Islet precursor cell (in vitro differentiated cells): ENCODE measurements at regions not wholly inside any gene's neighbourhood (a gene's known extent, or its start where the extent isn't known, plus 50 kb on each side); places are given as distances from the start of the nearest gene placed in this dataset.
A peak's percentile ranks its signal among the peaks of the same experiment; 100 is the strongest.
"Not testable (repeated sequence)": the region's sequence is repeated elsewhere in the genome, so short reads cannot be mapped to it uniquely, and the experiment has no call there.

Source experiments
- DNase-seq: peaks from one replicate; pipeline ENCODE4 v3.0.0-alpha.2; 2018

DNA sequence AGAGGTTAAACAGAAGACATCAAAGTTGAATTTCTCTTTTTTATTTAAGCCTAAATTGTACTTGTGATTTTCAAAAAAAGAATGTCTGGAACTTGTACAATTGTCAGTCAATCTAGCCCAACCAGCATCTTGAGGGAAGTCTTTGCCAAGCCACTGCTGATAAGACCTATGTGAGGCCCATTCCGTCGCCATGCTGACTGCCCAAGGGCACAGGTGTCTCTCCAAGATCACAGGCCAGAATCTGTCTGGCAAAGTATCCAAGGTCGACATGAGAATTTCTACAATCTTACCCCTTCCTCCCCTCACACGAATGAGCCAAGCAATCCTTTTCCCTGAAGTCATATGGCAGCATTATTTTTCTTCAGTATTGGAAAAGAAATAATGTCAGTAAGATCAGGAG is 614.5 kb downstream of the CBLN4 start:
- no peak for DNase-seq

DNA sequence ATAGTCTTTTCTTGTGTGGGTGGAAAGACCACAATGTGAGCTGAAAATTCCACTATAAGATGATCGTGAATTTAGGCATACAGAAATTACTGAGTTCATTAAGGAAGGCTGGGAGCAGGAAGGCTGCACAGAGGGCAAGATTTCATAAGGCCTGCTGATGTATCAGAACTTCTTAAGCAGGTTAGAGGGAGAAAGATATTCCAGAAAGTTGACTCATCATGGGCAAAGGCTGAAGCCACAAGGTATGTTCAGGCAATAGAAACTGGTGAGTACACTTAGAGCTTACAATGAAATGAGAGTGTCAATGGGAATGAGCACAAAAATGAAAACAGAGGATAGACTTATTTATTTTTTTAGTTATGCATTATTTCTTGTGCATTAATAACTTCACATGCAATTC is 618.6 kb downstream of the CBLN4 start:
- no peak for DNase-seq

DNA sequence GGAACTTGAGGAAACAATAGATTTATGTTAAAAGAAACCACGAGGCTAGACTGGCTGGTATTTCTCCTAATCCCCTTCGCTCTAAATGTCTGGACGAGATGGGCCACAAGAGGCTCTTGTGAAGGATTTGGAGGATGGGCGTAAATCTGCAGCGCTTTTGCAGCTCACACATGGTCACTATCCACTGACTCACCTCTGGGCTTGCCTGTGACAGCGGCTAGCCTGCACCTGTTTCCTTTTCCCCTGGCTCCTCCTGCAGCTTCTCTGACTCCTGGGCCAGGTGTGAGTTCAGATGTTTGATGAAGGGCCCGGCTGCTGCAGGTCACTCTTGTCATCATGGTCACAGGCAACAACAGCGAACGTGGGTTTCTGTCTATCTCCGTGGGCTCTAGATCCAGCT is 629.4 kb downstream of the CBLN4 start:
- peak; percentile 76 for DNase-seq

DNA sequence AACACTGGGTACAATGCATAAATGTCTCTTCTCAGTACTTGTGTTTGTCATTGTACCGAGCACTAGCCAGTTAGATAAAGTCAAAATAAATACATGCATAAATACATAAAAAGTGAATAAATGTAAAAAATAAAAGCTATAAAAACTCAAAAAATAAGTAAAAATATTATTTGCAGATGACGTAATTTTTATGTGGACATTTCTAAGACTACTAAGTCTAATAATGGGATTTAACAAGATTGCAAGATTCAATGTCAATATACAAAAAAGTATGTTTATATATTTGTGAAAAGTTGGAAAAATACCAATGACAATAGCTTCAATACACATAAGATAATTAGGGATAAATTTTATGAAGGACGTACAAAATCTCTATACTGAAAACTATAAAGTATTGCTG is 639.6 kb downstream of the CBLN4 start:
- DNase-seq = no peak

DNA sequence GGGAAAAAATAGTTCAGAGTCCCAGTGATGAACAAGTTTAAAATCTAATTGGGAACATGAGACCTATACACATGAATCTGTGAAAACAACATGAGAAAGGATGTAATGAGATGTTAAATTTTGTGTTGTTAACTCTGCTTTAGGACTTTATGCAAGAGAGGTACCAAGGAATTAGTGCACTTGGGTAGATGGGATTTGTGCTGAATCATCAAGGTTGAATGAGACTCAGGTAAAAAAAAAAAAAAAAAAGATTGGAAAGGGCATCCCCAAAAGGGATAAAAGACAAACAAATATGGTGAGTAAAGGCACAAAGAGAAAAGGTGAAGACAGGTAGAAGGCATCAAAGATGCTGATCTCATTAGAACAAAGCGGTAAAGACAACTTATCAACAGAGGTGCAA is 644.4 kb downstream of the CBLN4 start:
- DNase-seq = no peak

DNA sequence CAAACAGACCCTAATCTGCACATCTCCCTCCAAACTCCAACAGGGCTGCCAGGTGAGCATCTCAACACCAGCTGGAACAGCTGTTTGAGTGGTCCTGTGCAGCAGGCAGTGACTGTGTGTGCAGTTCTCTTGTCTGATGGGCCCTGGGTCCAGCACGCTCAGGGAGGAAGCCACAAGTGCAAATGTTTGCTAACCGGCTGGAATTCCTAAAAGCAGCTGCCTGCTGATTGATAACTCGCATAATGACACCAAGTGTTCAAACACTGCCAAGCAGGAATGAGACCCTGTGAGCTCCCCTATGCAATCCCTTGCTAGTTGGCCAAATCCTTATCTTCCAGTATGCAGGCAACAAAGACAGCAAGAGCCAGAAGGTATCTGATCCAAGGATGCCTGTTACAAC is 650.6 kb downstream of the CBLN4 start:
- peak; percentile 59 for DNase-seq

DNA sequence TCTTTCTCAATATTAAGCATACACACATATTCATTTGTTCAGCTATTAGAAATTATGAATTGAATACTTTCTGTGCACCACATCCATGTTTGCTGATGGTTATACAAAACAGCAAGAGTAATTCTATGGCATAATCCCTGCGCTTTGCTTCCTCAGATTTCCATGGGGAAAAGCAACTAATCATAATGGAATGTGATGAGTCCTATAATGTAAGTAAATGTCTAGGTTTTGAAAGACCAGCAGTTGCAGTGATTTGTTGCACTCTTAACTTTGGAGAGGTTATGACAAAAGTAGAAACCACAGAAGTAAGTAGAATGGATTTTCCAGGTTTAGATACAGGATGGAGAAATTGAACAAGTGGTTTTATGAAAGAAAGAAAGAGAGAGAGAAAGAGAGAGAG is 652.1 kb downstream of the CBLN4 start:
- no peak for DNase-seq

DNA sequence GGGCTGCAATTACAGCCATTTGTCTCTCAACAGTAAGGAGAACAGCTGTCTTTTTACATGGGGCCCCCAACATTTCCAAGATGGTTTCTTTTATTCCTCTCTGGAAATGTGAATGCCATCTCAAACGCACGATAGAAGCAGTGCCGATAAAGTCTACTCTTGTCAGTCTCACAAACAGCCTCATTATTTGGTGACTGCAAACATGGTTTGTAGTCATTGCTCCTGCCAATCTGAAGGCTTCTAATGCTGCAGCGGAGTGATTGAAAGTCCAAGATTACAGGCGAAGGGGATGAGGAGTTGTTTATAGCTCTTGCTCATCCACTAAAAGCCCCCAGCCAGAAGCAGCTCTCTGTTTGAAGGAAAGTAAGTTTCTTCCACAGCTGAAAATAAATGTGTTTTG is 657.1 kb downstream of the CBLN4 start:
- no peak for DNase-seq

DNA sequence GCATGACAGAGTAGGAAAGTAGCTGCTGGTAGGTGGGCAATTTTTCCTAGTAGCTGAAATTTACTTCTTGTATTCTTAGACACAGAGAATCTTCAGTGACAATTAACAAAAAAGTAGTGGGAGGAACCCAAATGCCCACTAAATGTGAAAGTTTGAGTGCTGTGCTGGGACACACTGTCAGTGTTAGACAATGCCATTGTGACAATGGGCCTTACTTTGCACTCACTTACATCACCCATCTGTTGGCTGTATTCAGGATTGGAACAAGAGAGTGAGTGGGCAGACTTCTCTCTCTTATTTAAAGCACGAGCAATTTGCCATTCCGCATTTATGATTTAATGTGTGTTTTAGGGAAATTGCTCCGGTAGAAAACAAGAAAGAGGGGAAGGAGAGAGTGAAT is 662.5 kb downstream of the CBLN4 start:
- no peak for DNase-seq

DNA sequence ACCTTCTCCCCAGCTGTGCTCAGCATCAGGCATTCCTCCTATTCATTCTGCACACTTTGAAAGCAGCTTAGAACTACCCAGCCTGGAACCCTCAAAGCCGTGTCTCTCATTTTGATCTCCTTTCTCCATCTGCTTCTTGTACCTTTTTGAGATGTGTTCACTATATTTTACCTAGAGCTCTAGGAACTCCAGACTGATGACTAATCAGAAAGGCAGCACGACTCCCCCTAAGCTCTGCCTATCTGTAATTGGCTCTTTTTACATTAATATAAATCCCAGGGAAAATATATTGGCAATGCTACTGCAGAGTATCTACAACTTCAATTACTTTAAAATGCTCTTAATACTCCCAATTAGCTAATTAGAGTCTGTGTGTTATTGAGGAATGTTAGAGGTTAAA is 671.5 kb downstream of the CBLN4 start:
- DNase-seq = no peak

DNA sequence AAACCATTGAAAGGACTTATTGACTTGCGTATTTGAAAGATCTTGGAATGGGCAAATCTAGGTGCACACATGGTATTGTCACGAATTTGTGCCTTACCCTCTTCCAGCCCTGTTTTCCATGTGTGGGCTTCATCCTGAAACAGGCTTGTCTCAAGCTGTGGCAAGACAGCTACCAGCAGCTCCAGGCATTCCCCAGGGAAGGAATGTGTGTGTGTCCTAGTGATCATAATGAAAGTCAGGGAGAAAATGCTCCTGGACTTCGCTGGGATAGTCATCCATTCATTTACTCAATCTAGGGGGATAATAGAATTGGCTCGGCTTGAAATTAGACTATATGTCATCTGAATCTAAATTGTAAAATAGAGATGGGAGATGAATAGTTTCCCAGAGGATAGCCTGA is 676.2 kb downstream of the CBLN4 start:
- no peak for DNase-seq

DNA sequence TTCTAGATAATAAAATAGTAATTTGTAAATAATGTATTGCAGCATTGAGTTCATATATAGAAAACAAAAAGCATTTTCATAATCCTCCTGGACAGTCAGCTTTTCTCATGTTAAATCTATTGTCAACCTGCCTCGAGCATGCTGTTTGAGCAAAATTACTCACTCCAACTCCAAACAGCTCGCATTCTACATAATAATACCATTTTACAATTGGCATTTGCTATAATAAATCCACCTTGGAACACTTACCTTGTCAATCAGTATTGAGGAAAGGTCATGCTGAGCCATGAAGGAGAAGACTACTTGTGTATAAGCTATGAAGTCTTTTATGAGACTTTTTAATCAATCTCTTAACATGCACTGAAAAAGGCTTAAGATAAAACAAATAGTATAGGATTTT is 682.6 kb downstream of the CBLN4 start:
- DNase-seq = no peak

DNA sequence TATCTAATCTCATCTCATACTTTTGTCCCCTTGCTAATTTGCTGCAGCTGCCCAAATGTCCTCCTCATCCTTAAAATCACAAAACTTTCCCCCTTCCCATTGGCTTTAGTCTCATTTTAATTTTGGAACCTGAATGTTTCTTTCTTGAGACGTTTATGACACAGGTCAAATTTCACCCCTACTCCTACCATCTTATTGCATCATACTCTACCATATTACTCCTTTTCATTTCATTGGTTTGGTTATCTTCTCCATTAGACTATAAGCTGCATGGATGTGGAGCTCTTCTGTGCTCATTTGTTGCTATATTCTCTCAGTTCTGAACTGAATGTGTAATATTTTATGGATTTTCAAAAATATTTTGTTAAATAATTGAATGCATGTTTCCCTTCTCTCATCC is 688.6 kb downstream of the CBLN4 start:
- no peak for DNase-seq

DNA sequence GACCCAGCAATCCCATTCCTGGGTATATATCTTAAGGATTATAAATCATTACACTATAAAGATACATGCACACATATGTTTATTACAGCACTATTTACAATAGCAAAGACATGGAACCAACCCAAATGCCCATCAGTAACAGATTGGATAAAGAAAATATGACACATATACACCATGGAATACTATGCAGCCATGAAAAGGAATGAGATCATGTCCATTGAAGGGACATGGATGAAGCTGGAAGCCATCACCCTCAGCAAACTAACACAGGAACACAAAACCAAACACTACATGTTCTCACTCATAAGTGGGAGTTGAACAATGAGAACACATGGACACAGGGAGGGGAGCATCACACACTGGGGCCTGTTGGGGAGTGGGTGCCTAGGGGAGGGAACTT is 694.5 kb downstream of the CBLN4 start:
- not testable (repeated sequence) for DNase-seq

DNA sequence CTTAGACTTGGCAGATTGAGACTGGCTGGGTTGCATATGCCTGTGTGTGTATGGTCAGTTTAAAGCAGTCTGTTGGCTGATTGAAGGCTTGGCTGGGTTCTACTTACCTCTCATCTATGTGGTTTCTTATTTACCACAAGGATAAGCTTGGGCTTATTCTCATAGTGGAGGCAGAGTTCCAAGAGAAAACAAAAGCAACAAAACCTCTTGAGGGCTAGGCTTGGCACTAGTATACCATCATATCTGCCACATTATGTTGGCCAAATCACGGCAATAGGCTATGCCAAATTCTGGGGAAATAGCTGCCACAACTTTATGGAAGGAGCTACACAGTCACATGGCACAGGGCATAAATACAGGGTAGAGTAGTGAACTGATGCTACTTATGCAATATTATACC is 714.1 kb downstream of the CBLN4 start:
- DNase-seq = no peak

DNA sequence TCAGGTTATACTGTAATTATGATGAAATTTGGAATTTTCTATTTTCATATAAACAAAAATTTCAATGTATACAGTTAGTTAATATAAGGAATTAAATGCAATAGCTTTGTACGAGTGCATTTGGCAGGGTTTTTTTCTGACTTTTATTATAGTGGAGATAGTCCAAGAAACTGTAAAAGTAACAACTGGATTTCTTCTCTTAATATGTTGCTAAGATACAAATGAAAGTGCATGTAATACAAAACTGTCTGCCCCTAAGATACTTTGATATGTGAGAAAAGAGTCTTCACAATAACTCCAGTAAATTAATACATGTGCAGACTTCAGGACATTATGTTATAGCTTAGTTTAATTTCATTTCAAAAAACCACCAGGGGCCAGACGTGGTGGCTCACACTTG is 721.4 kb downstream of the CBLN4 start:
- no peak for DNase-seq

DNA sequence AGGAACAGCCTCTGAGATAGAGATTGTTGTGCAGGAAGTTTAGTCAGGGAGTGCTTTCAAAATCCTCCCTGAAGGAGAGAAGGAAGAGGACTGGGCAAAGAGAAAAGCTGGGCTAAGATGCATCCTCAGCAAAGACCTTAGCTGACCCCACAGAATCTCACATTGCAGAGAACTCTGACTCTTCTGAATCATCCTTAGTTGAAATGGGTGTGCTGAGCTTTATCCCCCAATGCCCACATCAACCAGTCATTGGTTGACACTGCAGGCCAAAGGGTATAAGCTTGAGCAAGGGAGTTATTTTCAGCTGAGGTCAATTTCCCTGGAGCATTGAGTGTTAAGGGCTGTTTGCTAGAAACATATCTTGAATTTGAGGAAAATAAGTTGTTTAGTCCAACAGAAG is 732.2 kb downstream of the CBLN4 start:
- no peak for DNase-seq

DNA sequence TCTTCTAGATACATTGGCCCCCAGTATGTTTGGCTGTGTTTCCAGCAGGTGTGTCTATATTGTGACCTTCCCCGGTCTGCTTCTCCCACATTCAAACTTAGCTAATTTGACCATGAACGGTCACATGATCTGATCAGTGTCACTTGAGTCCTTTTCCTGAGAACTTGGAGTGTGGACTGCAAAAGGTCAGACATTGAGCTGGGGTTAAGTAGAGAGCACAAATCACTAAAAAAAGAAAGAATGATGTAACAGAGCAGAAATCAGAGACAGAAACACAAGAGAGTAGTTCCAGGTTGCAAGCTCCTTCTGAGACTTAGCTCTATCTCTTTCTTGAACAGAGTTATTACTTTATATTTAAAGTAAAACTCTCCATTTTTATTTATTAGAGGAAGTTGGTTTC is 733.9 kb downstream of the CBLN4 start:
- no peak for DNase-seq

DNA sequence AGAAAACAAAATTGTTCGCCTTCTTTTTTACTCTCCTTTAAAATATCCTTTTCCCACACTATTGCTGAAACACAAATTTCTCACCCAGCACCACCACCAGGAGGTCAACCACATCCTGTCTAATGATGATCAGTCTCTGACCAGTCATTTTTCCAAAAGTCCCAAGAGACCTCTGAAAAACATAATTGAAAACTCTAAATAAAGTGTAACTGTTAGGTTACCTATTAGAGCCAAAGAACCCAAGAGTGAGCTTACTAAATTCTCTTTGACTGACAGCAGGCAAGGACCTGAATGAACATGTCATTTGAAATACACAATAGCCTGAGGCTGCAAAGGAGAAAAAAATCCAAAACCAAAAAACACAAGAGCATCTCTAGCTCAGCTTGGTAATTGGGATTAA is 735.4 kb downstream of the CBLN4 start:
- DNase-seq = no peak

DNA sequence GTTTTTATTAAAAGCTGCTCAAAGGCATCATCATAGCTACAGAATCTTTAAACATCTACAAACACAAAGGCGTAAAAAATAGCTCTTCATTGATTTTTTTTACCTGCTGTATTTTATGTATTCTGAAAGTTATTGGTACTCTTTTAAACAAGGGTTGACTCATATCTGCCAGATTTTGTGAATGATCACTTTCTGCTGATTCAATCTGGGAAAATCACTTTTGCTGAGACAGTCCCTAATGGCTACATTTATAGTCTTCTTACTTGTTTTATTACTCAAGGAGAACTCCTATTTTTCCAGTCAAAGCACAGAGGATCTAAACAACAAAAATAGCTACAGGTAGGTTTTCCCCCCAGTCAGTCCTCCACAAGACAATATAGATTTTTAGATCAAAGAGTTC is 739.0 kb downstream of the CBLN4 start:
- no peak for DNase-seq

DNA sequence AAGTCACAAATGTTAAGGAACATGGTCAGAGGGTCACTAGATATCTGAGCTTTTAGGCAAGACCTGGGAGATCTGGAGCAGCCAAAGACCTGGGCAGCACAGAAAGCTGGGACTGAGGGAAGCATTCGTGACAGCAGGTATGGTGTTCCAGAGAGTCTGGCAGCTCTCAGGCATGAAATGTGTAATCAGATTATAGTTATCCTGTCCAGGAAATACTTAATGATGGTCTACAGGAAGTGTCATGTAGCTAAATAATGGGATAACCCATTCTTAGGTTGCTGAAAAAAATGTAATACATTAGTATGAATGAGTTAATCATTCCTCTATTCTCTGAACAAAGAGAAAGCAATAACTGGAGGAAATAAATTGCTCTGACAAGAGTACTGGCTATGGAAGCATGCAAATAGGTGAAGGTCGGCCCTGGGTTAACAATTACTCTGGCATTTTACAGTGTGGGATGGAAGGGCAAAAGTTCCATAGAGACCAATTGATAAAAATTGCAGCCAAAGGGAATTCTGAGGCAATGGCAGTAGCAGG is 740.5 kb downstream of the CBLN4 start:
- DNase-seq = no peak

DNA sequence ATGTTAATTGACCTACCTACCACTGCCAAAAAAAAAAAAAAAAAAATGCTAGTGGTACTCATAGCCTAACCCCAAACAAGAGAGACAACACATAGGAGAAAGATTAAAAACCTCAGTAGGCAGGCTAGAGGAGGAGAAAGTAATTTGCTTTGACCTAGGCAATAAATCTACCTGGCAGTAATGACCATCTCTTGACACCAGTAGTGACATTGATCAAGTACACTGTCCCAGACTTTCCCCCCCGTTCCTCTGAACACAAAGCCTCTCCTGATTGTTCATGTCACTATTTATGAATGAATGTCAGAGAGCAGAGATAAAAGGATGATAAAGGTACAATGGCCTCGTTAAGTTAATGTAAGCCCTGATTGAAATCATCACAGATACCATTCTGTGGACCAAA is 746.8 kb downstream of the CBLN4 start:
- no peak for DNase-seq

DNA sequence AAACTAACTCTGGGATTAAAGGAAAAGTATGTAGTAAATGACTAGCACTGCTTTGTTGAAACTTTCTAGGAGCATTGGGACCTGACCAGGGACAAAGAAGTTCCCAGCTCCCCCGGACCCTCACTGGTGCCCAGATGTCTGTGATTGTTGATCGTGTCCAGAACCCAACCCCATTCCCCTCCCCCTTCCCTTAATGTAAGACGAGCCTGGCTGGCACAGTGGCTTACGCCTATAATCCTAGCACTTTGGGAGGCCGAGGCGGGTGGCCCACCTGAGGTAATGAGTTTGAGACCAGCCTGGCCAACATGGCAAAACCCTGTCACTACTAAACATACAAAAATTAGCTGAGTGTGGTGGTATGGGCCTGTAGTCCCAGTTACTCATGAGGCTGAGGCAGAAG is 750.3 kb downstream of the CBLN4 start:
- no peak for DNase-seq

DNA sequence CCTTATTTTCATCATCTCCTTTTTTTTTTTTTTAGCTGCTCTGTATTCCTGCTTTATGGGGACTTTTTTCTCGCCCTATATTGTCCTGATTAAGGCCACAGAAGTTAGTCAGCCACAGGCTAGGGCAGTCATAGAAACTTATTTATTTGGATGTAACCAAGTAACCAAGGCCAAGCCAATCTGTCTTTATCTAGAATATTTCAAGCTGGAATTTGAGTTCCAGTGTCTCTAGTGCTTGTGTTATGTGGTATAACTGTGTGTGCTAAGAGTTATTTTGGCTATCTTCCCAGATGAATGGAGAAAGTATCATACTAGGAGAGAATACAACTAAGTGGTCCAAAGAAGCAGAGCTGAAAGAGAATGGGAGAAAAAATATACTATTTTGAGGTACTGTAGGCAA is 751.5 kb downstream of the CBLN4 start:
- DNase-seq = no peak

DNA sequence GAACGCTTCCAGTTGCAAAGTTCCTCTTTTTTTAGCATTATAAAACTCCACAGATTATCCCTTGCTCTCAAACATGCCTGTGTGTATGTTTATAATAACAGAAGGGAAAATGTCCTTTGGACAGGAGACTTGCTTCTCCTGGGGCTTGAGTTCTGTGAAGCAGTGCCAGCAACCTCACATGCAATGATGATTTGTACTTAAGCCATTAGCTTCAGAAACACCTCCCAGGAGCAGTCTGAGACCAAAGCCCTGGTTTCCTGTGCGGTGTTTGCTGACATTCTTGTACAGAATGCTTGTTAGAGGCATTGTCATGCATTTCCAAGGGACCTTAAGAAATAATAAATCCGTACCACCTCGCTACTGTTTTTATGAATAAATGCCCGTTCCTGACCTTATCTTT is 752.8 kb downstream of the CBLN4 start:
- no peak for DNase-seq

DNA sequence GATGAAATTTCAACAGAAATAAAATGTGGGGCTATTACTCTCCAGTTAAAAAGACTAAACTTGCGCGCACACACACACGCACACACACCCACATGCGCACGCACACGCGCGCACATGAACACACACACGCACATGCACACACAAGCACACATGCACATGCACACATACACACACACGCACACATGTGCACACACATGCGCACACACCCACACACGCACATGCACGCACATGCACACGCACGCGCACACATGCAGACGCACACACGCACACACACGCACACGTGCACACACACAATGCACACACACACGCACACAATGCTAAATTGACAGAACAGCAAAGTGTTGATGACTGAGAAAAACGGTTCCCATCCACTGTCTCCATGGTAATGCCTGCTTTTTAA is 754.1 kb downstream of the CBLN4 start:
- no peak for DNase-seq
